IPS DF 6.9 (cell line): ENCODE measurements at regions not wholly inside any gene's neighbourhood (a gene's known extent, or its start where the extent isn't known, plus 50 kb on each side); places are given as distances from the start of the nearest gene placed in this dataset.

ENCODE experiments used
- DNase-seq: peaks from one replicate; pipeline ENCODE4 v3.0.0-alpha.2; 2013; ENCODE audit warnings: low read depth, low spot score
- H3K27ac ChIP-seq: one replicate; pipeline ENCODE4 v1.5.1; 2013; ENCODE audit warnings: low read length, control low read depth
- H3K27me3 ChIP-seq: 2 replicates; pipeline ENCODE4 v1.6.1; 2013; ENCODE audit warnings: mild to moderate bottlenecking, low read length; ENCODE audit not compliant: control insufficient read depth, insufficient read depth
- H3K36me3 ChIP-seq: 2 replicates; pipeline ENCODE4 v1.6.1; 2013; ENCODE audit warnings: low read length; ENCODE audit not compliant: control insufficient read depth, insufficient read depth
- H3K4me1 ChIP-seq: 2 replicates; pipeline ENCODE4 v1.6.1; 2013; ENCODE audit warnings: low read length; ENCODE audit not compliant: control insufficient read depth, insufficient read depth
- H3K4me3 ChIP-seq: 2 replicates; pipeline ENCODE4 v1.5.1; 2013; ENCODE audit warnings: mild to moderate bottlenecking, low read length
- H3K9me3 ChIP-seq: 2 replicates; pipeline ENCODE4 v1.6.1; 2013; ENCODE audit warnings: low read length, inconsistent platforms; ENCODE audit not compliant: control insufficient read depth, insufficient read depth
- WGBS: extraction: QIAGEN DNeasy Blood & Tissue Kit; methylation state at CpG from one replicate; pipeline ENCODE4 v1.1.7; 2013; ENCODE audit warnings: mixed read lengths, missing lambda C conversion rate; ENCODE audit not compliant: insufficient read length, insufficient coverage; 5-methylcytosine and 5-hydroxymethylcytosine counted together

DNA sequence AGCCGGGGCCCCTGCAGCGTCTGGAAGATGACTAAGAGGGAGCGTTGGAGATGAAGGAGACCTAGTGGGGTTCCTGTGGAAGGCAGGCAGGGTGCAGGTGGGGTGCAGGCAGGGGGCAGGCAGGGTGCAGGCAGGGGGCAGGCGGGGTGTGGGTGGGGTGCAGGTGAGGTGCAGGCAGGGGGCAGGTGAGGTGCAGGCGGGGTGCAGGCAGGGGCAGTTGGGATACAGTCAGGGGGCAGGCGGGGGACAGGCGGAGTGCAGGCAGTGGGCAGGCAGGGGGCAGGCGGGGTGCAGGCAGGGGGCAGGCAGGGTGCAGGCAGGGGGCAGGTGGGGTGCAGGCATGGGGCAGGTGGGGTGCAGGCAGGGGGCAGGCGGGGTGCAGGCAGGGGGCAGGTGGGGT, 142.8 kb downstream of the SOX1 start:
- H3K4me1 ChIP-seq, result peaks cover 2% of the 10 kb centered on the region
- H3K36me3 ChIP-seq, result no peaks in the 10 kb centered on the region
- H3K27ac ChIP-seq, result no peak overlapping the region
- no peaks in the 10 kb centered on the region for H3K9me3 ChIP-seq
- DNase-seq, result no peak
- H3K4me3 ChIP-seq, result no peak overlapping the region
- no CpG with 5 or more reads among the region's 9 CpGs for WGBS
- peaks cover 16% of the 10 kb centered on the region; the same call in 1 of the 2 replicates for H3K27me3 ChIP-seq

- DNase-seq, result no peak
- H3K36me3 ChIP-seq, result no peaks in the 10 kb centered on the region
- no CpG with 5 or more reads among the region's 11 CpGs for WGBS
These were observed 143.4 kb downstream of the SOX1 start for GRCh38 chr13:112210371-112210770.

DNA sequence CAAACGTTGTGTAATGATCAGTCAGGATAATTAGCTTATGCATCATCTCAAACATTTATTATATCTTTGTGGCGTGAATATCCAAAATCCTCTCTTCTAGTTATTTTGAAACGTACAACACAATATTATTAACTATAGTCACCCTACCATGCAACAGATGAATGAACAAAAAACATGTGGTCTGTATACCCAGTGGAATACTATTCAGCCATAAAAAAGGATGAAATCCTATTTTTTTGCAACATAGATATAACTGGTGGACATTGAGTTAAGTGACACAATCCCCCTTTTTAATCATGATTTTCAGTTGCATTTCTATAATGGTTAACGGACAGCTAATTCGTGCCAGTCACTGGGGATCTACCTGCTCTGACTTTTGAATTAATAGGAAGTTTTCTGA, 145.6 kb downstream of the SOX1 start:
- H3K27ac ChIP-seq, result no peak overlapping the region
- H3K4me3 ChIP-seq, result no peak overlapping the region
- no peak for DNase-seq
- WGBS, result no CpG with 5 or more reads among the region's 5 CpGs
- H3K36me3 ChIP-seq, result no peaks in the 10 kb centered on the region
- no peaks in the 10 kb centered on the region; the same call in 1 of the 2 replicates for H3K4me1 ChIP-seq
- H3K9me3 ChIP-seq, result no peaks in the 10 kb centered on the region
- peaks cover 2% of the 10 kb centered on the region; the same call in 1 of the 2 replicates for H3K27me3 ChIP-seq

More at GRCh38 chr13:112210371-112210770, 143.4 kb downstream of the SOX1 start:
- Histone ChIP-seq H3K27ac (no peak overlapping the region), H3K4me3 (no peak overlapping the region), H3K27me3 (peaks cover 11% of the 10 kb centered on the region; the same call in 1 of the 2 replicates), H3K9me3 (no peaks in the 10 kb centered on the region), H3K4me1 (no peaks in the 10 kb centered on the region; the same call in none of the 2 replicates)

DNA sequence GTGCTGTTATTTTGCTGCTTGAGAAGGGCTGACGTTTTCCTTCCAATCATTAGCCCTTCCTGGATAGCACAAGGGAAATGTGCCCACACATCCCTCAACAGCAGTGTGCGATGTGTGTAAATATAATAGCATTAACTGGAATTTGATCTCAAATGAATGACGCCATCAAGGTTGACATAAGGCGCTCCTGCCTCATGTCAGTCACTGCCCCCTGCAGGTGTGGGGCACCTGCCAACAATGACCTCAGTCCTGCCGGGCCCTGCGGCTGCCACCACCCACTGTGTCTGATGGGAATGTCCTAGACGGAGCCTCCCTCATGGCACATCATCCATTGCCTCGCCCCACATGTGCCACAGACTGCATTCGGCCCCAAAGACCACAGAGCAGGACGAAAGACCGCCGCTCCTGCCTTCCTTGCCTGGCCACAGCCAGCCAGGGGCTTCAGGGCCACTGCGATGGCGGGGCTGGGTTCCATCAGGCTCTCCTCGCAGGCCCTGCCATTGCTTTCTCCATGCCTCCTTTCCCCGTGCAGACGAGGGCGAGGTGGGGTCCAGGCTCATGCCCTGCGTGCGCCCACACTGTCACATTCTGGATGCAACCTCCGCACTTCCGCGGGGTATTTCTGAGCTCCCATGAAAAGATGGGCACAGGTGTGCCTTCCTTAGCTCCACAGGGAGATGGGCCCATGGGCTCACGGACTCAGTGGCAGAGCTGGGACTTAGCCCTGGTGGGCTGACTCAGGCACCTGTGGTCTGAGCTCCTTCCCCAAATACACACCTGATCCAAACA, 146.7 kb downstream of the SOX1 start:
- no peak for DNase-seq

GRCh38 chr13:112215871-112216270, 148.9 kb downstream of the SOX1 start:
- Histone ChIP-seq H3K27ac (no peak overlapping the region), H3K36me3 (no peaks in the 10 kb centered on the region), H3K4me3 (no peak overlapping the region), H3K9me3 (no peaks in the 10 kb centered on the region), H3K27me3 (no peaks in the 10 kb centered on the region), H3K4me1 (no peaks in the 10 kb centered on the region)
- no peak for DNase-seq
- no CpG with 5 or more reads among the region's 19 CpGs for WGBS

More for the DNA sequence above, 146.7 kb downstream of the SOX1 start:
- no peaks in the 10 kb centered on the region for H3K4me1 ChIP-seq
- H3K27me3 ChIP-seq, result no peaks in the 10 kb centered on the region
- no peaks in the 10 kb centered on the region for H3K9me3 ChIP-seq
- H3K27ac ChIP-seq, result no peak overlapping the region
- no CpG with 5 or more reads among the region's 24 CpGs for WGBS
- no peak overlapping the region for H3K4me3 ChIP-seq
- no peaks in the 10 kb centered on the region for H3K36me3 ChIP-seq

DNA sequence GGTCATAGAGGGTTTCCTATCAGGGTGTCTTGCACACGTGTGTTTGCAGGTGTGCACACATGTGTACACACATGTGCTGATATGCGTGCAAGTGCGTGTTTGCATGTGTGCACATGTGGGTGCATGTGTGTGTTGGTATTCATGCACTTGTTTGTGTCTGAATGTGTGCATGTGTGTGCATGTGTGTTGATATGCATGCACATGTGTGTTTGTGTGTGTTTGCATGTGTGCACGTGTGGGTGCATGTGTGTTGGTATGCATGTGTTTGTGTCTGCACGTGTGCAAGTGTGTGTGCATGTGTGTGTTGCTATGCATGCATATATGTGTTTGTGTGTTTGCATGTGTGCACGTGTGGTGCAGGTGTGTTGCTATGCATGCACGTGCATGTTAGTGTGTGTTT, 150.5 kb downstream of the SOX1 start:
- no peaks in the 10 kb centered on the region for H3K4me1 ChIP-seq

GRCh38 chr13:112218416-112218815, 151.5 kb downstream of the SOX1 start:
- Histone ChIP-seq H3K27ac (no peak overlapping the region), H3K36me3 (no peaks in the 10 kb centered on the region), H3K4me3 (no peak overlapping the region), H3K27me3 (no peaks in the 10 kb centered on the region), H3K9me3 (no peaks in the 10 kb centered on the region), H3K4me1 (no peaks in the 10 kb centered on the region)
- DNase-seq, result no peak
- WGBS, result no CpG with 5 or more reads among the region's 6 CpGs

More for the DNA sequence above, 150.5 kb downstream of the SOX1 start:
- no peaks in the 10 kb centered on the region for H3K36me3 ChIP-seq
- no peaks in the 10 kb centered on the region for H3K9me3 ChIP-seq
- no peak overlapping the region for H3K4me3 ChIP-seq
- no CpG with 5 or more reads among the region's 7 CpGs for WGBS
- no peaks in the 10 kb centered on the region for H3K27me3 ChIP-seq
- H3K27ac ChIP-seq, result no peak overlapping the region
- no peak for DNase-seq

DNA sequence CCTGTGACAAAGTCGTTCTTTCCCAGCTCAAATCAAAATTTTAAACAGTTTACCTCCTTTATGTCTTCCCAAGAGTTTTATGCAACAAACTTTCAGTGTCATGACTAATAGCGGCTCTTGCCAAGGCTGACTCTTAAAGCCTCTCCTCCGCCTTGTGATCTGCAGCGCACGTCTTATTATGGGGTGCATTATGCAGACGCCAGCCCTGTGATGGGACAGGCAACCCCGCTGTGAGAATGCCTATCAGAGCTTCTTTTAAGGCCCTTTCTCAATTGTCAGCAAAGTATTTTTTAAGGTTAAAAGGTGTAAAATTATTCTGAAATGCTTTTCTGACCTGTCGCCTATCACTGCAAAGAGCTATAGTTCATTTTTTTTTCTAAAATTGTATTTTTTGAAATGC, 152.8 kb downstream of the SOX1 start:
- no peaks in the 10 kb centered on the region for H3K27me3 ChIP-seq
- no CpG with 5 or more reads among the region's 8 CpGs for WGBS
- DNase-seq, result no peak

DNA sequence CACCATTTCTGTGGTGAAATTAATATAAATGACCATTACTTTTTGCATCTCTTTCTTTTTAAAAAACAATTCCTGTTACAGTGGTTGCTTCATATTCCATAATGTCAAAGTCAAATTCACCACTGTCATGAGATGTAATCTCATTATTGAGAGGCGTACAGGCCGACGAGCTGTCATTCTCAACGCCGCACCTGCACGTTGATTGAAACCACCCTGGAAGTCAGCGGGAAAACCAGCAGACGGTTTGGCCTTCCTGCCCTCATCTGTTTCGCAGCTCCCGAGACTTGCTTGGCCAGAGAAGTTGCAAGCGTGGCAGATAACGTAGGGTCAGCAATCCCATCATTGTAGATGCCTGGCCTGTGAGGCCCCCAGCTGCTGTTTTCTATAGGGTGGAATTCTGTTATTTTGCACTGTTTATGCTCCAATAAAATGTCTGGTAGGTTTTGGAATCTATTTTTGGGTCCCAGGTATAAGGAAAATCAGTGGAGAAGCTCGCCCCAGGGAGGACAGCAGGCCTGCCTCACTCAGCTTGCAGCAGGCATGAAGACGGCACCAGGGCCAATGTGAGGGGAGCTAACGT, 153.4 kb downstream of the SOX1 start:
- Histone ChIP-seq H3K4me3 (no peak overlapping the region), H3K27me3 (no peaks in the 10 kb centered on the region), H3K27ac (no peak overlapping the region), H3K9me3 (no peaks in the 10 kb centered on the region), H3K4me1 (no peaks in the 10 kb centered on the region), H3K36me3 (no peaks in the 10 kb centered on the region)
- no CpG with 5 or more reads among the region's 15 CpGs for WGBS
- DNase-seq, result no peak

More for the DNA sequence above, 152.8 kb downstream of the SOX1 start:
- no peaks in the 10 kb centered on the region for H3K4me1 ChIP-seq
- H3K9me3 ChIP-seq, result no peaks in the 10 kb centered on the region
- no peak overlapping the region for H3K4me3 ChIP-seq
- H3K27ac ChIP-seq, result no peak overlapping the region
- no peaks in the 10 kb centered on the region for H3K36me3 ChIP-seq

- Histone ChIP-seq H3K4me3 (no peak overlapping the region), H3K9me3 (no peaks in the 10 kb centered on the region), H3K36me3 (no peaks in the 10 kb centered on the region), H3K27ac (no peak overlapping the region), H3K4me1 (no peaks in the 10 kb centered on the region), H3K27me3 (no peaks in the 10 kb centered on the region)
- no CpG with 5 or more reads among the region's 15 CpGs for WGBS
- no peak for DNase-seq
These were observed 154.0 kb downstream of the SOX1 start for GRCh38 chr13:112220925-112221324.
